ENCODE measurements at regions not wholly inside any gene's neighbourhood (a gene's known extent, or its start where the extent isn't known, plus 50 kb on each side); places are given as distances from the start of the nearest gene placed in this dataset.

DNA sequence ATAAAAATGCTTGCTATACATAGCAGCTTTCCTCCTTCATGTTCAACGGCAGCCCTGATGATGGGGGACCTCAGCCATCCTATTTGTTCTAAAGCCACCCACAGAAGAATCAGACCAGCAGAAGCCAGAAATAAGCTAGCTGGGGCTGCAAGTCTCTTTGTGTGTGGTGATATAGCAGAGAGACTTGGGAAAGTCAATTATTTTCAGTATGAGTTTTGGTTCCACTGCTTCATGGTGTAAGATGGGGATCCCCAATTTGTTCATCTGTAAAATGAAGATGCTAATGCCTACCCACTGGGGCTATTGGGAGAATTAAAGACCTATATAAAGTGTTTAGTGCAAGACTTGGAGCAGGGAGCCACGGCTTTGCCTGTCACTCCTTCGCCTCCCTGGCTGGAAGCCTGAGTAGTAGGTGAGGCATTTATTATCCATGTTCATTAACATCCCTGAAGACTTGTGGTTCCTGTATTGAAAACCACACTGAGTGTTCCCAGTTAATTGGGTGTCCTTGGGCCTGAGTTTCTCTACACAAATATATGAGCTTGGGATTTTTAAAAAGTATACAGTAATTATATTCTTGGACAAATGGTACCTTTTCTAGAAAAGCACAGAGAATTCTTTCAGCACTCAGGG lies 210.1 kb upstream of the SLC24A2 start:
- Histone ChIP-seq H3K9me3 (ENCODE audit: control insufficient read depth, insufficient read depth, low read length) (no peaks in the 10 kb centered on the region), H4K91ac (ENCODE audit: insufficient read depth, low read depth, low read length) (peak overlapping the region; percentile 80; the same call in 1 of the 2 replicates), H3K79me1 (ENCODE audit: low read depth in 1 of 2, low read length in 2 of 2) (no peaks in the 10 kb centered on the region), H2AK9ac (replicated peaks; ENCODE audit: low read depth, low read length, poor library complexity) (no peak overlapping the region), H2AFZ (replicated peaks; ENCODE audit: low read length, poor library complexity) (no peak overlapping the region), H2AK5ac (ENCODE audit: low read depth, low read length) (no peak overlapping the region), H3K23ac (ENCODE audit: low read depth, low read length) (peak overlapping the region; percentile 44; the same call in 1 of the 2 replicates), H2BK5ac (ENCODE audit: low read depth, low read length, poor library complexity, severe bottlenecking) (peak overlapping the region; percentile 9), H3K36me3 (ENCODE audit: control insufficient read depth, insufficient read depth, low read length) (no peaks in the 10 kb centered on the region), H2BK15ac (ENCODE audit: low read depth, low read length) (peak overlapping the region; percentile 23; the same call in 1 of the 3 replicates), H3K4me3 (ENCODE audit: insufficient read depth, low read depth, low read length) (no peak overlapping the region), H3K9ac (ENCODE audit: low read depth, low read length) (no peak overlapping the region), H3K9me1 (ENCODE audit: insufficient read depth, low read length) (peaks cover 8% of the 10 kb centered on the region), H3K18ac (ENCODE audit: low read depth, low read length) (peak overlapping the region; percentile 16; the same call in 1 of the 2 replicates), H3K56ac (ENCODE audit: extremely low read depth, insufficient read depth, low read length) (no peak overlapping the region), H3K27me3 (ENCODE audit: control insufficient read depth, insufficient read depth, low read length) (peaks cover 3% of the 10 kb centered on the region), H3K14ac (replicated peaks; ENCODE audit: low read depth, low read length) (peak overlapping the region; percentile 20), H4K20me1 (ENCODE audit: insufficient read depth, low read length) (no peaks in the 10 kb centered on the region), H3K27ac (ENCODE audit: insufficient read depth, low read length) (no peak overlapping the region; the same call in 1 of the 2 replicates), H3K4ac (ENCODE audit: low read depth, low read length) (peak overlapping the region; percentile 68), H2BK20ac (ENCODE audit: low read depth, low read length) (peak overlapping the region; percentile 82), H3K4me2 (ENCODE audit: low read depth, low read length) (no peak overlapping the region), H4K5ac (ENCODE audit: low read depth, low read length) (peak overlapping the region; percentile 31; the same call in 1 of the 2 replicates), H4K8ac (ENCODE audit: low read depth in 2 of 2, low read length in 2 of 2) (peak overlapping the region; percentile 62 to 66), H2BK120ac (ENCODE audit: low read depth, low read length) (peak overlapping the region; percentile 83), H3K4me1 (ENCODE audit: control insufficient read depth, insufficient read depth, low read length) (peaks cover 2% of the 10 kb centered on the region; the same call in 1 of the 2 replicates)
- ATAC-seq (ENCODE audit: low read depth): no peak; the same call in 1 of the 2 replicates
- in situ Hi-C loops (cut with MboI; ENCODE audit: low sequenced_read_pairs): no loop called here
- ChIA-PET CTCF (no interaction called here), POLR2A (ENCODE audit: unreplicated experiment) (interaction anchor here (0.6 kb wide), 1 partner anchor 356 kb away, joined by 3 read pairs; no protein-coding TSS in a partner anchor)
- no CpG with 5 or more reads among the region's 3 CpGs for WGBS, 2 experiments (ENCODE audit: extremely low coverage in 2 of 2, insufficient read length in 1 of 2)
- TF ChIP-seq RAD21 (IDR thresholded peaks at IDR 0.05; ENCODE audit: low read length) (no peak), NFE2L2 (IDR thresholded peaks at IDR 0.05; ENCODE audit: low read depth, low read length) (no peak), POLR2A (IDR thresholded peaks at IDR 0.05; ENCODE audit: low read depth, low read length) (no peak), MAFK (IDR thresholded peaks at IDR 0.05; ENCODE audit: low read depth, low read length) (no peak), RFX5 (IDR thresholded peaks at IDR 0.05; ENCODE audit: low read depth, low read length) (no peak), SMC3 (IDR thresholded peaks at IDR 0.05; ENCODE audit: low read depth, low read length) (no peak), RCOR1 (IDR thresholded peaks at IDR 0.05; ENCODE audit: insufficient replicate concordance, low read length) (no peak), BHLHE40 (IDR thresholded peaks at IDR 0.05; ENCODE audit: low read depth, low read length) (no peak), MXI1 (IDR thresholded peaks at IDR 0.05; ENCODE audit: borderline replicate concordance, low read depth, low read length) (no peak), MAZ (IDR thresholded peaks at IDR 0.05; ENCODE audit: borderline replicate concordance, low read depth, low read length) (no peak), CEBPB (IDR thresholded peaks at IDR 0.05; ENCODE audit: low read depth, low read length) (no peak), CHD1 (IDR thresholded peaks at IDR 0.05; ENCODE audit: low read depth, low read length) (no peak), FOS (IDR thresholded peaks at IDR 0.05; ENCODE audit: low read depth, low read length) (no peak)
- TF ChIP-seq, protein P1, sequence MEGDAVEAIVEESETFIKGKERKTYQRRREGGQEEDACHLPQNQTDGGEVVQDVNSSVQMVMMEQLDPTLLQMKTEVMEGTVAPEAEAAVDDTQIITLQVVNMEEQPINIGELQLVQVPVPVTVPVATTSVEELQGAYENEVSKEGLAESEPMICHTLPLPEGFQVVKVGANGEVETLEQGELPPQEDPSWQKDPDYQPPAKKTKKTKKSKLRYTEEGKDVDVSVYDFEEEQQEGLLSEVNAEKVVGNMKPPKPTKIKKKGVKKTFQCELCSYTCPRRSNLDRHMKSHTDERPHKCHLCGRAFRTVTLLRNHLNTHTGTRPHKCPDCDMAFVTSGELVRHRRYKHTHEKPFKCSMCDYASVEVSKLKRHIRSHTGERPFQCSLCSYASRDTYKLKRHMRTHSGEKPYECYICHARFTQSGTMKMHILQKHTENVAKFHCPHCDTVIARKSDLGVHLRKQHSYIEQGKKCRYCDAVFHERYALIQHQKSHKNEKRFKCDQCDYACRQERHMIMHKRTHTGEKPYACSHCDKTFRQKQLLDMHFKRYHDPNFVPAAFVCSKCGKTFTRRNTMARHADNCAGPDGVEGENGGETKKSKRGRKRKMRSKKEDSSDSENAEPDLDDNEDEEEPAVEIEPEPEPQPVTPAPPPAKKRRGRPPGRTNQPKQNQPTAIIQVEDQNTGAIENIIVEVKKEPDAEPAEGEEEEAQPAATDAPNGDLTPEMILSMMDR (conservative IDR thresholded peaks at IDR 0.05; ENCODE audit: low read depth, low read length): no peak
- TF ChIP-seq, protein P2, sequence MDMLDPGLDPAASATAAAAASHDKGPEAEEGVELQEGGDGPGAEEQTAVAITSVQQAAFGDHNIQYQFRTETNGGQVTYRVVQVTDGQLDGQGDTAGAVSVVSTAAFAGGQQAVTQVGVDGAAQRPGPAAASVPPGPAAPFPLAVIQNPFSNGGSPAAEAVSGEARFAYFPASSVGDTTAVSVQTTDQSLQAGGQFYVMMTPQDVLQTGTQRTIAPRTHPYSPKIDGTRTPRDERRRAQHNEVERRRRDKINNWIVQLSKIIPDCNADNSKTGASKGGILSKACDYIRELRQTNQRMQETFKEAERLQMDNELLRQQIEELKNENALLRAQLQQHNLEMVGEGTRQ (IDR thresholded peaks at IDR 0.05; ENCODE audit: low read depth, low read length): no peak
- TF ChIP-seq, protein P3, sequence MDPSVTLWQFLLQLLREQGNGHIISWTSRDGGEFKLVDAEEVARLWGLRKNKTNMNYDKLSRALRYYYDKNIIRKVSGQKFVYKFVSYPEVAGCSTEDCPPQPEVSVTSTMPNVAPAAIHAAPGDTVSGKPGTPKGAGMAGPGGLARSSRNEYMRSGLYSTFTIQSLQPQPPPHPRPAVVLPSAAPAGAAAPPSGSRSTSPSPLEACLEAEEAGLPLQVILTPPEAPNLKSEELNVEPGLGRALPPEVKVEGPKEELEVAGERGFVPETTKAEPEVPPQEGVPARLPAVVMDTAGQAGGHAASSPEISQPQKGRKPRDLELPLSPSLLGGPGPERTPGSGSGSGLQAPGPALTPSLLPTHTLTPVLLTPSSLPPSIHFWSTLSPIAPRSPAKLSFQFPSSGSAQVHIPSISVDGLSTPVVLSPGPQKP (IDR thresholded peaks at IDR 0.05; ENCODE audit: borderline replicate concordance, low read depth, low read length): no peak
- intact Hi-C loops (cut with micrococcal nuclease): no loop called here
- dilution Hi-C loops (cut with HindIII; ENCODE audit: low sequenced_read_pairs, unreplicated experiment): no loop called here
- no peak for DNase-seq
- no TSS peak for BruUV-seq (replicated peaks)
